Uterus (tissue), 2 donors: ENCODE measurements at regions not wholly inside any gene's neighbourhood (a gene's known extent, or its start where the extent isn't known, plus 50 kb on each side); places are given as distances from the start of the nearest gene placed in this dataset.

Source experiments
- CTCF ChIP-seq, 4 experiments: fragments of 200-600 bp in 2 of 4; fragments of 450-650 bp in 2 of 4; sonication (generic) in 2 of 4; IDR thresholded peaks; one replicate each; pipeline ENCODE4 v1.5.1; 2016 to 2019; ENCODE audit warnings: antibody characterized with exemption in 4 of 4, mild to moderate bottlenecking in 2 of 4, moderate library complexity in 1 of 4
- POLR2A ChIP-seq, 2 donors: fragments of 450-650 bp; IDR thresholded peaks; one replicate each; pipeline ENCODE4 v1.6.1; 2016; ENCODE audit warnings: antibody characterized with exemption in 2 of 2, mild to moderate bottlenecking in 1 of 2, moderate library complexity in 1 of 2

GRCh38 chr4:57331959-57332358 lies 221.8 kb upstream of the IGFBP7 start:
- no peak for TF ChIP-seq CTCF (IDR thresholded peaks at IDR 0.05)
- no peak for TF ChIP-seq POLR2A (IDR thresholded peaks at IDR 0.05)
